Ovary (tissue), 7 donors: ENCODE measurements at regions not wholly inside any gene's neighbourhood (a gene's known extent, or its start where the extent isn't known, plus 50 kb on each side); places are given as distances from the start of the nearest gene placed in this dataset.

Source experiments
- DNase-seq, 5 donors: peaks; one replicate each; pipeline ENCODE4 v3.0.0-alpha.2; 2019 to 2020
- H3K27ac ChIP-seq, 2 donors: fragments of 200-600 bp; one replicate each; pipeline versions ENCODE4 v1.5.1 to v1.8.0; 2019 to 2022
- H3K27me3 ChIP-seq: fragments of 200-600 bp; one replicate; pipeline ENCODE4 v1.8.0; 2022
- H3K36me3 ChIP-seq: fragments of 200-600 bp; sonication (generic); one replicate; pipeline ENCODE4 v1.5.1; 2019
- H3K4me1 ChIP-seq: one replicate; pipeline ENCODE4 v1.8.1; 2013; ENCODE audit warnings: mild to moderate bottlenecking, moderate library complexity; ENCODE audit not compliant: insufficient read depth
- H3K4me3 ChIP-seq: fragments of 200-600 bp; sonication (generic); one replicate; pipeline ENCODE4 v1.5.1; 2017
- H3K9me3 ChIP-seq, 2 donors: fragments of 200-600 bp in 1 of 2; sonication (generic) in 1 of 2; one replicate each; pipeline versions ENCODE4 v1.5.1 to v1.8.1; 2013 to 2019; ENCODE audit warnings: mild to moderate bottlenecking in 1 of 2, moderate library complexity in 1 of 2
- EP300 ChIP-seq: sonication (generic); formaldehyde crosslinking; IDR thresholded peaks from one replicate; pipeline ENCODE4 v1.6.1; 2017; ENCODE audit warnings: antibody characterized with exemption
- POLR2A ChIP-seq: fragments of 450-650 bp; IDR thresholded peaks from one replicate; pipeline ENCODE4 v1.6.1; 2017; ENCODE audit warnings: antibody characterized with exemption, mild to moderate bottlenecking, moderate library complexity
- WGBS, 3 donors: extraction: QIAGEN DNeasy Blood & Tissue Kit in 1 of 3; methylation state at CpG; one replicate each; pipeline versions ENCODE4 v1.1.5 to v1.1.7; 2013 to 2017; 5-methylcytosine and 5-hydroxymethylcytosine counted together
- intact Hi-C, 4 donors: fragments of 100-400 bp; cut with DNase I; formaldehyde crosslinking; loops; one replicate each; pipeline versions ENCODE4 v1.11.0 to v1.15.1; 2022 to 2023
- TF ChIP-seq, protein P1 (sequence below), 3 donors: fragments of 450-650 bp in 2 of 3; fragments of 200-600 bp in 1 of 3; IDR thresholded peaks; one replicate each; pipeline versions ENCODE4 v1.5.1 to v1.8.0; 2016 to 2022; ENCODE audit warnings: antibody characterized with exemption in 3 of 3, mild to moderate bottlenecking in 1 of 3
- donor health status: DM: no; HTN: no; CAD: no; lungs with moderate emphysema.
- donor health status: DM: no; HTN: no; CAD: no.
- donor health status: Bipolar disorder and iron deficiency.
- donor health status: DM: no; HTN: no; CAD: no.
- donor health status: DM: yes; HTN: yes; CAD: no.

GRCh38 chr5:158265346-158265745 lies 406.4 kb upstream of the CLINT1 start:
- TF ChIP-seq POLR2A (no peak), EP300 (no peak)
- TF ChIP-seq, protein P1, sequence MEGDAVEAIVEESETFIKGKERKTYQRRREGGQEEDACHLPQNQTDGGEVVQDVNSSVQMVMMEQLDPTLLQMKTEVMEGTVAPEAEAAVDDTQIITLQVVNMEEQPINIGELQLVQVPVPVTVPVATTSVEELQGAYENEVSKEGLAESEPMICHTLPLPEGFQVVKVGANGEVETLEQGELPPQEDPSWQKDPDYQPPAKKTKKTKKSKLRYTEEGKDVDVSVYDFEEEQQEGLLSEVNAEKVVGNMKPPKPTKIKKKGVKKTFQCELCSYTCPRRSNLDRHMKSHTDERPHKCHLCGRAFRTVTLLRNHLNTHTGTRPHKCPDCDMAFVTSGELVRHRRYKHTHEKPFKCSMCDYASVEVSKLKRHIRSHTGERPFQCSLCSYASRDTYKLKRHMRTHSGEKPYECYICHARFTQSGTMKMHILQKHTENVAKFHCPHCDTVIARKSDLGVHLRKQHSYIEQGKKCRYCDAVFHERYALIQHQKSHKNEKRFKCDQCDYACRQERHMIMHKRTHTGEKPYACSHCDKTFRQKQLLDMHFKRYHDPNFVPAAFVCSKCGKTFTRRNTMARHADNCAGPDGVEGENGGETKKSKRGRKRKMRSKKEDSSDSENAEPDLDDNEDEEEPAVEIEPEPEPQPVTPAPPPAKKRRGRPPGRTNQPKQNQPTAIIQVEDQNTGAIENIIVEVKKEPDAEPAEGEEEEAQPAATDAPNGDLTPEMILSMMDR (IDR thresholded peaks at IDR 0.05), result no peak
- intact Hi-C loops, result no loop called here
- H3K4me1 ChIP-seq, result no peaks in the 10 kb centered on the region

GRCh38 chr5:158264264-158264663 lies 405.3 kb upstream of the CLINT1 start:
- no peak for TF ChIP-seq POLR2A
- no peak for TF ChIP-seq EP300
- WGBS, 3 donors, result 64 to 81% (median 70%) methylated on average over 2 of the region's 2 CpGs
- H3K4me1 ChIP-seq, result no peaks in the 10 kb centered on the region
- no peaks in the 10 kb centered on the region for H3K36me3 ChIP-seq
- H3K27me3 ChIP-seq, result no peaks in the 10 kb centered on the region
- intact Hi-C loops, result no loop called here
- H3K9me3 ChIP-seq, result no peaks in the 10 kb centered on the region
- DNase-seq, result no peak
- H3K4me3 ChIP-seq, result no peak overlapping the region
- H3K27ac ChIP-seq, result no peak overlapping the region

More at GRCh38 chr5:158265346-158265745, 406.4 kb upstream of the CLINT1 start:
- Histone ChIP-seq H3K9me3 (no peaks in the 10 kb centered on the region), H3K27ac (no peak overlapping the region), H3K27me3 (no peaks in the 10 kb centered on the region), H3K36me3 (no peaks in the 10 kb centered on the region), H3K4me3 (no peak overlapping the region)
- no peak for DNase-seq

DNA sequence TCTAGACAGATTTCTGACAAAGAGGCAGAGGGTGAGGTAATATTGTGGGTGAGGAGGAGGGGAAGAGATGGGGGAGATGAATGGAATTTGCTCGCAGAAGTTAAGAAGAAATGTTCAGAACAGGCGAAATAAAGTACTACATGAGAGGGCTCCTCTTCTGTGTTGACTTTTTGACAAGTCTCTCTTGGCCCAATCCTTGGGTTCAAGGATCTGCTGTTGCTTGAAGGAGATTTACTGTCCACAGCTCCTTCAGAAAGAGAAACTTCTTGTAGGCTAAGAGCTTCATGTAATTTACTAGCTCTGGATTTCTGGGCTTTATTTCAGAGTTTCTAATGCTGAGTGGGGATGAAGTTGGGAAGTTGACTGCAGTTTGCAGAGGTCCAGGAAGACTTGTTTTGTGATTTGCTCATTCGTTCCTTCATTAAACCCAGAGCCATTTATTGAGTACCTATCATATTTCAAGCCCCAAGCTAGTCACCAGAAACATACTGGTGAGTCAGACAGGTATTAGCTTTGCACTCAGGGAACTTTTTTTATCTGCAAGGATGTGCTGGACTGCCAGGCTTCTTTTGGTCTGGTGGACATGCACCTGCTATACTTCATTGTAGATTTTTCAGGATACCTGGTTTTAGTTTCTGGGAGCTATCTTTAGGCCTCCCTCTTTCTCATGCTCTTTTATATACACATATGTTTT lies 402.9 kb upstream of the CLINT1 start:
- Histone ChIP-seq H3K9me3 (no peaks in the 10 kb centered on the region), H3K4me3 (no peak overlapping the region), H3K4me1 (no peaks in the 10 kb centered on the region), H3K36me3 (no peaks in the 10 kb centered on the region), H3K27ac (no peak overlapping the region), H3K27me3 (no peaks in the 10 kb centered on the region)
- no peak for TF ChIP-seq POLR2A
- TF ChIP-seq EP300, result no peak
- TF ChIP-seq, protein P1 (IDR thresholded peaks at IDR 0.05), result no peak
- intact Hi-C loops, result no loop called here
- WGBS, 3 donors, result 66 to 89% (median 84%) methylated on average over 3 of the region's 3 CpGs
- no peak for DNase-seq

DNA sequence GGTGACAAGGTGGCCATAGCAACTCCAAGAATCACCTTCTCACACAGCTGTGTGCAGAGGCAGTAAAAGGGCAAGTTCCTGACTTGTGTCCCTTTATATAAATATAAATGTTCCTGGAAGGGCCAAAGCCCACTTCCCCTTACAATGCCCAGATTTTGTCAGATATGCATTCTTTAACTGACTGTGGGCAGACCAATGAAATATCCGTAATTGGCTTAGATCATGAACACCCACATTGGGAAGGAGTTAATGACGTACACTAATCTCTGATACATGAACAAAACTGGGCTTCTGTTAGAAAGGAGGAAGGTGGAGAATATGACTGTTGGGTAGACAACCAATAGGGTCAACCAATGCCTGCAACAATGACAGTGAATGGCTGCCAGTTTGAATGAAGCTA lies 397.2 kb upstream of the CLINT1 start:
- TF ChIP-seq POLR2A, result no peak
- TF ChIP-seq, protein P1 (IDR thresholded peaks at IDR 0.05), result no peak
- no peak for TF ChIP-seq EP300
- DNase-seq, result no peak
- no peaks in the 10 kb centered on the region for H3K9me3 ChIP-seq

DNA sequence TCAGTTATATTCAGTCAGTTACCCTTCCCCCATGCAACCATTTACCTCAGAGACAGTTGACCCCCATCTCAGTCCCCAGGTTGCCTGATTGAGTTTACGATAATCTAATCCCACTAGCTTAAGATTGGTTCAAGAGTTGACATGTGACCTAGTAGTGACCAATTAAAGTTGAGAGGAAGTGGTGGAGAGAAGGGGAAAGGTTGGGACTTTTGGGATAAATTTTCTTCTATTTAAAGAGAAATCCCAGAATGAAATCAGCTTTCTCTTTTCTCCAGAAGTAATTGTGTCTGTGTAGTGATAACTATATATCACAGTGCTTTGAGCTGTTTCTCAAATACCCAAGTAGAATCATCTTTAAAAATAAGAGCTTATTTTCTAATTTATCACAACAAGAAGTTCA lies 396.7 kb upstream of the CLINT1 start:
- Histone ChIP-seq H3K4me3 (no peak overlapping the region), H3K27me3 (no peaks in the 10 kb centered on the region), H3K9me3 (no peaks in the 10 kb centered on the region), H3K4me1 (no peaks in the 10 kb centered on the region), H3K27ac (no peak overlapping the region), H3K36me3 (no peaks in the 10 kb centered on the region)
- DNase-seq, result no peak
- WGBS, 3 donors, result 91 to 100% (median 94%) methylated on average over 1 of the region's 1 CpG
- TF ChIP-seq EP300 (no peak), POLR2A (no peak)
- intact Hi-C loops, result no loop called here

More for the DNA sequence above, 397.2 kb upstream of the CLINT1 start:
- Histone ChIP-seq H3K27ac (no peak overlapping the region), H3K36me3 (no peaks in the 10 kb centered on the region), H3K27me3 (no peaks in the 10 kb centered on the region), H3K4me3 (no peak overlapping the region), H3K4me1 (no peaks in the 10 kb centered on the region)
- WGBS, 3 donors, result 93 to 99% (median 97%) methylated on average over 2 of the region's 2 CpGs
- intact Hi-C loops, result no loop called here
